ENCODE measurements at regions not wholly inside any gene's neighbourhood (a gene's known extent, or its start where the extent isn't known, plus 50 kb on each side); places are given as distances from the start of the nearest gene placed in this dataset.
A peak's percentile ranks its signal among the peaks of the same experiment; 100 is the strongest.

DNA sequence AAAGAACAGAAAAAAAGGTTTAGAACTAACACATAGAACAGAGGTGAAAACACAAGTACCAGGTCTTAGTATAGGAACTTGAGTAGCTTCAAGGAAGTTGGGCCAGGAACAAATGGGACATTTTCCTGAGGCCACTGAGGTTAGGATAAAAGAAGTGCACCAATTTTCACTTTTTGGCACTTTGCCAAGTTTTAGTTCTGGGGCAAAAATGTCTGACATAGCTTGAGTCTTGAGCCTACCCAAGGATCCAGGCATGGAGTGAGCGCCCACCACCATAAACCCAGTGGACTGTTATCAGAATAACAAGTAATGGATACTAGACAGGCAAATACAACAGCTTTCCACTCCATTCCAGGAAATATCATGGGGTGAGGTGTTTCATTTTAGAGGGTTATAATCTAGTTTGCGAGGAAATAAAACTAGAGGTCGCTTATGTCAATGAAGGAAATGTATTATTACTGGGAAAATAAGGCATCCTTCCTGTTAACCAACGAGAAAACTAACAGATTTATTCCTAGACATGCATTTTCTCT is 199.7 kb upstream of the HMGA2 start:
- H3K27ac ChIP-seq (ENCODE audit: low read depth, low read length), result no peak overlapping the region
- Mint-ChIP-seq H3K4me1 (ENCODE audit: low read depth, unreplicated experiment) (peaks cover 4% of the 10 kb centered on the region), H3K27me3 (ENCODE audit: low read depth, unreplicated experiment) (no peaks in the 10 kb centered on the region)

DNA sequence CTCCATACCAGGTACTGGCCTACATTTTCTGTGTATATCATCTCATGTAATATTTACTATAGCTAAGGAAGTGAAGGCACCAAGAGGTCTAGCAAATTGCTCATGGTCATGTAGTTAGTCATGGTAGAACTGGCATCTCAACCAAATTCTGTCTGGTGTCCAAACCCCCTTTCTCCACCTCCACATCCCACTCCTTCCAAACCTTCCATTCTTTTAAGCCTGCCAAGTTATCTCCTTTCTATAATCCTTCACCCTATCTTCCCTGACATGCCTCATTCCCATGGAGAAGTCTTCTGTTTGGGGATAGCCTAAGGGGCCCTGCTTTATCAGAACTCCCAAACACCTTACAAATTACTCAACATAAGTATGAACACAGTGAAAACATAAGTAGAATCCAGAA is 196.2 kb upstream of the HMGA2 start:
- TF ChIP-seq EZH2 (IDR thresholded peaks at IDR 0.05; ENCODE audit: insufficient read depth, low read length), result no peak
- TF ChIP-seq, protein P1, sequence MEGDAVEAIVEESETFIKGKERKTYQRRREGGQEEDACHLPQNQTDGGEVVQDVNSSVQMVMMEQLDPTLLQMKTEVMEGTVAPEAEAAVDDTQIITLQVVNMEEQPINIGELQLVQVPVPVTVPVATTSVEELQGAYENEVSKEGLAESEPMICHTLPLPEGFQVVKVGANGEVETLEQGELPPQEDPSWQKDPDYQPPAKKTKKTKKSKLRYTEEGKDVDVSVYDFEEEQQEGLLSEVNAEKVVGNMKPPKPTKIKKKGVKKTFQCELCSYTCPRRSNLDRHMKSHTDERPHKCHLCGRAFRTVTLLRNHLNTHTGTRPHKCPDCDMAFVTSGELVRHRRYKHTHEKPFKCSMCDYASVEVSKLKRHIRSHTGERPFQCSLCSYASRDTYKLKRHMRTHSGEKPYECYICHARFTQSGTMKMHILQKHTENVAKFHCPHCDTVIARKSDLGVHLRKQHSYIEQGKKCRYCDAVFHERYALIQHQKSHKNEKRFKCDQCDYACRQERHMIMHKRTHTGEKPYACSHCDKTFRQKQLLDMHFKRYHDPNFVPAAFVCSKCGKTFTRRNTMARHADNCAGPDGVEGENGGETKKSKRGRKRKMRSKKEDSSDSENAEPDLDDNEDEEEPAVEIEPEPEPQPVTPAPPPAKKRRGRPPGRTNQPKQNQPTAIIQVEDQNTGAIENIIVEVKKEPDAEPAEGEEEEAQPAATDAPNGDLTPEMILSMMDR (IDR thresholded peaks at IDR 0.05; ENCODE audit: insufficient read depth, low read depth, low read length), result no peak
- no peak for FAIRE-seq
- H3K36me3 Mint-ChIP-seq (ENCODE audit: low read depth, unreplicated experiment), result no peaks in the 10 kb centered on the region
- no peak overlapping the region for H3K27ac Mint-ChIP-seq (ENCODE audit: unreplicated experiment)
- no peak overlapping the region for H3K4me3 ChIP-seq (ENCODE audit: insufficient read depth, low read depth, low read length)
- H3K9me3 Mint-ChIP-seq (ENCODE audit: unreplicated experiment), result no peaks in the 10 kb centered on the region
- no peak overlapping the region for H2AFZ ChIP-seq (ENCODE audit: low read depth, low read length)
- H3K9me3 ChIP-seq (ENCODE audit: insufficient read depth, low read depth, low read length), result no peaks in the 10 kb centered on the region
- no peaks in the 10 kb centered on the region for H3K27me3 Mint-ChIP-seq (ENCODE audit: low read depth, unreplicated experiment)
- H3K27me3 ChIP-seq (ENCODE audit: insufficient read depth, low read length), result no peaks in the 10 kb centered on the region
- H3K4me2 ChIP-seq (ENCODE audit: low read length), result no peak overlapping the region
- H3K4me1 Mint-ChIP-seq (ENCODE audit: low read depth, unreplicated experiment), result peaks cover 24% of the 10 kb centered on the region
- H3K4me3 Mint-ChIP-seq (ENCODE audit: unreplicated experiment), result no peak overlapping the region
- no peak overlapping the region for H3K9ac ChIP-seq (ENCODE audit: low read length)
- no peak overlapping the region for H3K27ac ChIP-seq (ENCODE audit: low read depth, low read length)
- H3K4me1 ChIP-seq (ENCODE audit: insufficient read depth, low read length), result peaks cover 20% of the 10 kb centered on the region
- no peak for DNase-seq (ENCODE audit: low read depth)
- H3K36me3 ChIP-seq (ENCODE audit: insufficient read depth, low read length), result no peaks in the 10 kb centered on the region
- no peaks in the 10 kb centered on the region for H4K20me1 ChIP-seq (ENCODE audit: insufficient read depth, low read length)
- H3K79me2 ChIP-seq (ENCODE audit: insufficient read depth, low read length), result no peaks in the 10 kb centered on the region

More for the DNA sequence above, 199.7 kb upstream of the HMGA2 start:
- H3K27ac Mint-ChIP-seq (ENCODE audit: unreplicated experiment), result no peak overlapping the region
- no peak overlapping the region for H2AFZ ChIP-seq (ENCODE audit: low read depth, low read length)
- FAIRE-seq, result no peak
- no peak overlapping the region for H3K4me3 ChIP-seq (ENCODE audit: insufficient read depth, low read depth, low read length)
- H3K27me3 ChIP-seq (ENCODE audit: insufficient read depth, low read length), result no peaks in the 10 kb centered on the region
- TF ChIP-seq, protein P1 (IDR thresholded peaks at IDR 0.05; ENCODE audit: insufficient read depth, low read depth, low read length), result no peak
- no peak for TF ChIP-seq EZH2 (IDR thresholded peaks at IDR 0.05; ENCODE audit: insufficient read depth, low read length)
- no peaks in the 10 kb centered on the region for H4K20me1 ChIP-seq (ENCODE audit: insufficient read depth, low read length)
- no peaks in the 10 kb centered on the region for H3K9me3 Mint-ChIP-seq (ENCODE audit: unreplicated experiment)
- DNase-seq (ENCODE audit: low read depth), result no peak
- H3K9ac ChIP-seq (ENCODE audit: low read length), result no peak overlapping the region
- H3K79me2 ChIP-seq (ENCODE audit: insufficient read depth, low read length), result no peaks in the 10 kb centered on the region
- no peaks in the 10 kb centered on the region for H3K9me3 ChIP-seq (ENCODE audit: insufficient read depth, low read depth, low read length)
- H3K4me1 ChIP-seq (ENCODE audit: insufficient read depth, low read length), result no peaks in the 10 kb centered on the region
- no peak overlapping the region for H3K4me2 ChIP-seq (ENCODE audit: low read length)
- H3K36me3 ChIP-seq (ENCODE audit: insufficient read depth, low read length), result no peaks in the 10 kb centered on the region
- no peak overlapping the region for H3K4me3 Mint-ChIP-seq (ENCODE audit: unreplicated experiment)
- H3K36me3 Mint-ChIP-seq (ENCODE audit: low read depth, unreplicated experiment), result no peaks in the 10 kb centered on the region

DNA sequence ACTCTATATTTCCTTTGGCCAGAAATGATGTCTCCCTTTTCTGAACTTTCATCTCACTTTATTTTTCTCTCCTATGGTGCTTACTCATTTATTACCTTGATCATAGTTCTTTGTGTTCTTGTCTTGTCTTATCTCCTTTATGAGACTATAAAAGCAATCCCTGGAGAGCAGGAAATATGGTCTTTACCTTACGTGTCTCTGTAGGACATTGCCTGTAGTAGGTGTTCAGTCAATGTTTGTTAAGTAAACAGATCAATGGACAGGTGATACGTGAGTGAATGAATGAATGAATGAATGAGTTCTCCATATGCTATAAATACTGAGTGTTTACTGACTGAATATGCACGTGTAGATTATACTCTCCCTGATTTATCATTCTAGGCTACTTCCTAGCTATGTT is 193.7 kb upstream of the HMGA2 start:
- no peaks in the 10 kb centered on the region for H4K20me1 ChIP-seq (ENCODE audit: insufficient read depth, low read length)
- H3K4me1 ChIP-seq (ENCODE audit: insufficient read depth, low read length), result peaks cover 38% of the 10 kb centered on the region
- Mint-ChIP-seq H3K9me3 (ENCODE audit: unreplicated experiment) (no peaks in the 10 kb centered on the region), H3K4me1 (ENCODE audit: low read depth, unreplicated experiment) (peaks cover 30% of the 10 kb centered on the region), H3K27me3 (ENCODE audit: low read depth, unreplicated experiment) (no peaks in the 10 kb centered on the region), H3K36me3 (ENCODE audit: low read depth, unreplicated experiment) (no peaks in the 10 kb centered on the region), H3K27ac (ENCODE audit: unreplicated experiment) (peak overlapping the region; percentile 99), H3K4me3 (ENCODE audit: unreplicated experiment) (no peak overlapping the region)
- no peaks in the 10 kb centered on the region for H3K79me2 ChIP-seq (ENCODE audit: insufficient read depth, low read length)
- TF ChIP-seq EZH2 (IDR thresholded peaks at IDR 0.05; ENCODE audit: insufficient read depth, low read length), result no peak
- TF ChIP-seq, protein P1 (IDR thresholded peaks at IDR 0.05; ENCODE audit: insufficient read depth, low read depth, low read length), result no peak
- peak overlapping the region; percentile 65 for H3K4me2 ChIP-seq (ENCODE audit: low read length)
- H3K9me3 ChIP-seq (ENCODE audit: insufficient read depth, low read depth, low read length), result no peaks in the 10 kb centered on the region
- no peak overlapping the region for H2AFZ ChIP-seq (ENCODE audit: low read depth, low read length)
- H3K4me3 ChIP-seq (ENCODE audit: insufficient read depth, low read depth, low read length), result no peak overlapping the region
- no peak for DNase-seq (ENCODE audit: low read depth)
- H3K9ac ChIP-seq (ENCODE audit: low read length), result peak overlapping the region; percentile 82
- no peaks in the 10 kb centered on the region for H3K27me3 ChIP-seq (ENCODE audit: insufficient read depth, low read length)
- no peaks in the 10 kb centered on the region for H3K36me3 ChIP-seq (ENCODE audit: insufficient read depth, low read length)
- peak overlapping the region; percentile 98 for H3K27ac ChIP-seq (ENCODE audit: low read depth, low read length)
- FAIRE-seq, result no peak

Data from astrocyte (in vitro differentiated cells and primary cell).